IMR-90 (cell line): ENCODE measurements at regions not wholly inside any gene's neighbourhood (a gene's known extent, or its start where the extent isn't known, plus 50 kb on each side); places are given as distances from the start of the nearest gene placed in this dataset.

ENCODE experiments used
- ATAC-seq: fragments of 200-7000 bp; cut with Tn5 transposase; 2 replicates; pipeline ENCODE4 v1.9.1; 2020; ENCODE audit warnings: low read depth, mild to moderate bottlenecking, moderate library complexity
- BruUV-seq: library from RNA; stranded (reverse); fragments of 400-500 nt; replicated peaks from 2 replicates; lab custom pipeline; 2021; lab: Mats Ljungman, UMichigan
- CTCF ChIA-PET: fragments of 300-600 bp; formaldehyde crosslinking; extraction: SDS; loops from one replicate; lab custom pipeline; 2021; ENCODE audit warnings: antibody characterized with exemption; lab: Yijun Ruan, JAX
- POLR2A ChIA-PET: fragments of 300-600 bp; sonication (Branson Sonifier 250); formaldehyde crosslinking; loops from one replicate; lab custom pipeline; 2022; ENCODE audit warnings: antibody characterized with exemption; ENCODE audit not compliant: unreplicated experiment; lab: Charles Lee
- DNase-seq: peaks from one replicate; pipeline ENCODE4 v3.0.0; 2013
- H2AFZ ChIP-seq: replicated peaks from 2 replicates; pipeline ENCODE3; 2013; ENCODE audit warnings: low read length, mild to moderate bottlenecking; ENCODE audit not compliant: poor library complexity
- H2AK5ac ChIP-seq: 2 replicates; pipeline ENCODE4 v1.6.1; 2013; ENCODE audit warnings: low read depth, low read length, inconsistent platforms
- H2AK9ac ChIP-seq: replicated peaks from 2 replicates; pipeline ENCODE3; 2013; ENCODE audit warnings: mild to moderate bottlenecking, low read depth, low read length, moderate library complexity; ENCODE audit not compliant: poor library complexity
- H2BK120ac ChIP-seq: 2 replicates; pipeline ENCODE4 v1.6.1; 2013; ENCODE audit warnings: low read depth, low read length, inconsistent platforms
- H2BK15ac ChIP-seq: 3 replicates; pipeline ENCODE4 v1.6.1; 2013; ENCODE audit warnings: low read depth, low read length, inconsistent platforms
- H2BK20ac ChIP-seq: 2 replicates; pipeline ENCODE4 v1.6.1; 2013; ENCODE audit warnings: low read depth, mild to moderate bottlenecking, inconsistent platforms, low read length, moderate library complexity
- H2BK5ac ChIP-seq: 2 replicates; pipeline ENCODE4 v1.6.1; 2013; ENCODE audit warnings: mild to moderate bottlenecking, low read depth, low read length, inconsistent platforms; ENCODE audit not compliant: poor library complexity, severe bottlenecking
- H3K14ac ChIP-seq: replicated peaks from 2 replicates; pipeline ENCODE4 v1.6.1; 2013; ENCODE audit warnings: low read depth, low read length, inconsistent platforms
- H3K18ac ChIP-seq: 2 replicates; pipeline ENCODE4 v1.6.1; 2013; ENCODE audit warnings: low read depth, low read length, control low read depth
- H3K23ac ChIP-seq: 2 replicates; pipeline ENCODE4 v1.6.1; 2013; ENCODE audit warnings: low read depth, low read length, inconsistent platforms
- H3K27ac ChIP-seq: 2 replicates; pipeline ENCODE4 v1.5.1; 2013; ENCODE audit warnings: mild to moderate bottlenecking, control low read depth, low read length; ENCODE audit not compliant: insufficient read depth
- H3K27me3 ChIP-seq: 2 replicates; pipeline ENCODE4 v1.6.1; 2013; ENCODE audit warnings: low read length; ENCODE audit not compliant: control insufficient read depth, insufficient read depth
- H3K36me3 ChIP-seq: 2 replicates; pipeline ENCODE4 v1.6.1; 2013; ENCODE audit warnings: low read length, mixed read lengths; ENCODE audit not compliant: control insufficient read depth, insufficient read depth
- H3K4ac ChIP-seq: 2 replicates; pipeline ENCODE4 v1.6.1; 2013; ENCODE audit warnings: low read depth, low read length, inconsistent platforms
- H3K4me1 ChIP-seq: 2 replicates; pipeline ENCODE4 v1.6.1; 2013; ENCODE audit warnings: low read length, mixed read lengths; ENCODE audit not compliant: control insufficient read depth, insufficient read depth
- H3K4me2 ChIP-seq: 2 replicates; pipeline ENCODE4 v1.6.1; 2013; ENCODE audit warnings: low read depth, mild to moderate bottlenecking, control low read depth, low read length, moderate library complexity
- H3K4me3 ChIP-seq: 2 replicates; pipeline ENCODE4 v1.5.1; 2013; ENCODE audit warnings: low read depth, mild to moderate bottlenecking, control low read depth, low read length, moderate library complexity; ENCODE audit not compliant: insufficient read depth
- H3K56ac ChIP-seq: 2 replicates; pipeline ENCODE4 v1.6.1; 2013; ENCODE audit warnings: low read length, inconsistent platforms; ENCODE audit not compliant: insufficient read depth; ENCODE audit errors: extremely low read depth
- H3K79me1 ChIP-seq, 2 experiments: 2 replicates each; pipeline ENCODE4 v1.6.1; 2013; ENCODE audit warnings: low read length in 2 of 2, inconsistent platforms in 1 of 2, low read depth in 1 of 2
- H3K9ac ChIP-seq: 2 replicates; pipeline ENCODE4 v1.6.1; 2013; ENCODE audit warnings: low read depth, low read length, control low read depth
- H3K9me1 ChIP-seq: 2 replicates; pipeline ENCODE4 v1.6.1; 2013; ENCODE audit warnings: low read length, inconsistent platforms; ENCODE audit not compliant: insufficient read depth
- H3K9me3 ChIP-seq: 2 replicates; pipeline ENCODE4 v1.6.1; 2013; ENCODE audit warnings: low read length; ENCODE audit not compliant: control insufficient read depth, insufficient read depth
- H4K20me1 ChIP-seq: 2 replicates; pipeline ENCODE4 v1.6.1; 2013; ENCODE audit warnings: low read length, inconsistent platforms; ENCODE audit not compliant: insufficient read depth
- H4K5ac ChIP-seq: 2 replicates; pipeline ENCODE4 v1.6.1; 2013; ENCODE audit warnings: mild to moderate bottlenecking, low read depth, low read length, control low read depth
- H4K8ac ChIP-seq, 2 experiments: 2 replicates each; pipeline ENCODE4 v1.6.1; 2013; ENCODE audit warnings: low read depth in 2 of 2, low read length in 2 of 2, control low read depth in 1 of 2, inconsistent platforms in 1 of 2
- H4K91ac ChIP-seq: 2 replicates; pipeline ENCODE4 v1.6.1; 2013; ENCODE audit warnings: low read depth, low read length, inconsistent platforms; ENCODE audit not compliant: insufficient read depth
- BHLHE40 ChIP-seq: fragments of 150-350 bp; IDR thresholded peaks from 2 replicates; pipeline ENCODE4 v1.6.1; 2016; ENCODE audit warnings: mild to moderate bottlenecking, low read depth, low read length
- CEBPB ChIP-seq: IDR thresholded peaks from 2 replicates; pipeline ENCODE4 v1.6.1; 2012; ENCODE audit warnings: low read depth, low read length, improper control_type of control experiment
- CHD1 ChIP-seq: IDR thresholded peaks from 2 replicates; pipeline ENCODE4 v1.6.1; 2012; ENCODE audit warnings: low read depth, low read length, improper control_type of control experiment
- CTCF ChIP-seq: conservative IDR thresholded peaks from 2 replicates; pipeline ENCODE4 v1.5.1; 2012; ENCODE audit warnings: mild to moderate bottlenecking, low read depth, low read length, improper control_type of control experiment
- ELK1 ChIP-seq: fragments of 150-350 bp; IDR thresholded peaks from 2 replicates; pipeline ENCODE4 v1.6.1; 2016; ENCODE audit warnings: low read depth, mild to moderate bottlenecking, low read length, moderate library complexity, borderline replicate concordance
- FOS ChIP-seq: fragments of 150-350 bp; IDR thresholded peaks from 2 replicates; pipeline ENCODE4 v1.6.1; 2016; ENCODE audit warnings: low read depth, low read length
- MAFK ChIP-seq: IDR thresholded peaks from 2 replicates; pipeline ENCODE4 v1.6.1; 2012; ENCODE audit warnings: low read depth, low read length, improper control_type of control experiment
- MAZ ChIP-seq: IDR thresholded peaks from 2 replicates; pipeline ENCODE4 v1.6.1; 2012; ENCODE audit warnings: low read depth, mild to moderate bottlenecking, low read length, improper control_type of control experiment, moderate library complexity, borderline replicate concordance
- MXI1 ChIP-seq: IDR thresholded peaks from 2 replicates; pipeline ENCODE4 v1.6.1; 2012; ENCODE audit warnings: low read depth, mild to moderate bottlenecking, low read length, moderate library complexity, borderline replicate concordance
- NFE2L2 ChIP-seq: fragments of 150-350 bp; IDR thresholded peaks from 2 replicates; pipeline ENCODE4 v1.6.1; 2016; ENCODE audit warnings: low read depth, mild to moderate bottlenecking, low read length
- POLR2A ChIP-seq: IDR thresholded peaks from 2 replicates; pipeline ENCODE4 v1.6.1; 2012; ENCODE audit warnings: mild to moderate bottlenecking, low read depth, low read length
- RAD21 ChIP-seq: IDR thresholded peaks from 2 replicates; pipeline ENCODE4 v1.6.1; 2012; ENCODE audit warnings: low read length, improper control_type of control experiment
- RCOR1 ChIP-seq: IDR thresholded peaks from 2 replicates; pipeline ENCODE4 v1.6.1; 2012; ENCODE audit warnings: mild to moderate bottlenecking, low read length, improper control_type of control experiment; ENCODE audit not compliant: insufficient replicate concordance
- RFX5 ChIP-seq: IDR thresholded peaks from 2 replicates; pipeline ENCODE4 v1.8.0; 2012; ENCODE audit warnings: low read depth, mild to moderate bottlenecking, low read length, moderate library complexity
- SMC3 ChIP-seq: fragments of 150-350 bp; IDR thresholded peaks from 2 replicates; pipeline ENCODE4 v1.6.1; 2016; ENCODE audit warnings: low read depth, mild to moderate bottlenecking, antibody characterized with exemption, low read length, moderate library complexity
- WGBS, 2 experiments: methylation state at CpG; one replicate each; pipeline versions ENCODE4 v1.1.5 to v1.1.7; 2013; ENCODE audit warnings: missing lambda C conversion rate in 2 of 2; ENCODE audit not compliant: insufficient read length in 1 of 2; ENCODE audit errors: extremely low coverage in 2 of 2; 5-methylcytosine and 5-hydroxymethylcytosine counted together
- dilution Hi-C: fragments of 300-500 bp; cut with HindIII; formaldehyde crosslinking; loops from one replicate; pipeline ENCODE4 v1.14.3; 2018; ENCODE audit warnings: low sequenced_read_pairs; ENCODE audit not compliant: unreplicated experiment
- in situ Hi-C: fragments of 300-500 bp; cut with MboI; formaldehyde crosslinking; loops from 3 replicates; pipeline ENCODE4 v1.14.3; 2019; ENCODE audit warnings: low sequenced_read_pairs, inconsistent platforms, mixed read lengths
- intact Hi-C: fragments of 100-400 bp; cut with micrococcal nuclease; formaldehyde crosslinking; loops from 2 replicates; pipeline ENCODE4 v1.10.0; 2022
- TF ChIP-seq, protein P1 (sequence below): fragments of 150-350 bp; IDR thresholded peaks from 2 replicates; pipeline ENCODE4 v1.6.1; 2017; ENCODE audit warnings: mild to moderate bottlenecking, antibody characterized with exemption, low read length, low read depth

DNA sequence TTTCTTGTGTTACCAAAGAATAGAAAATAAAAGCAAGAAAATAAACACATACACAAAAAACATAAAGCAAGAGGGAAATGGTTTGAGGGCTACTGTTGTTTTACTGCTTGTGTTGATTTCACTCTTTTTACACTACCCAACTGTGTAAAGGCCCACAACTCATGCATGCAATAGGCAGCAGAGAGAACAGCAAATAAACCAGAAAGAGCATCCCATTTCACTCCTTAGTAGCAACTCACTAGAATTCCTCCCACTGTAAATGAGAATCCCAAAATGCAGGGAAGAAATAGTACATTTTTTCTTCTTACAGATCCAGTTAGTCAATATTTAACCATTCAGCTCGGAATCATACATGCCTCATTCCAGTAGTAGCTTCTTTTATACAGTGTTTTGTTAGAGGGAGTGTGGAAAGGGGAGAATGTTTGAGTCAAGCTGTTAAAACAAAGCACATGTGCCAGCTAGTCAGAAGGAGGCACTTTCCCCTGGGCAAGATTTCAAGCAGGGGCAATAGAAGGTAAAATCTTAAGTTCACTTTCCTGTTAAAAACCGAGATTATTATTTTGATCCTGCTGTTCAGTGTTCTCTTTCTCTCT is 147.2 kb upstream of the FAM98A start:
- POLR2A ChIA-PET = no interaction called here
- dilution Hi-C loops = no loop called here
- in situ Hi-C loops = no loop called here

More for the DNA sequence above, 147.2 kb upstream of the FAM98A start:
- ATAC-seq (peak; percentile 42; the same call in 1 of the 2 replicates), DNase-seq (no peak)
- H2BK5ac ChIP-seq = no peak overlapping the region
- no peak overlapping the region for H3K14ac ChIP-seq
- TF ChIP-seq RCOR1 = no peak
- TF ChIP-seq SMC3 = no peak
- TF ChIP-seq CHD1 = no peak
- no peak for TF ChIP-seq CTCF
- no peak for TF ChIP-seq MAZ
- no peak for TF ChIP-seq CEBPB
- TF ChIP-seq NFE2L2 = no peak
- TF ChIP-seq ELK1 = no peak
- no peak for TF ChIP-seq MAFK
- TF ChIP-seq MXI1 = no peak
- TF ChIP-seq RFX5 = no peak
- no peak for TF ChIP-seq RAD21
- TF ChIP-seq, protein P1, sequence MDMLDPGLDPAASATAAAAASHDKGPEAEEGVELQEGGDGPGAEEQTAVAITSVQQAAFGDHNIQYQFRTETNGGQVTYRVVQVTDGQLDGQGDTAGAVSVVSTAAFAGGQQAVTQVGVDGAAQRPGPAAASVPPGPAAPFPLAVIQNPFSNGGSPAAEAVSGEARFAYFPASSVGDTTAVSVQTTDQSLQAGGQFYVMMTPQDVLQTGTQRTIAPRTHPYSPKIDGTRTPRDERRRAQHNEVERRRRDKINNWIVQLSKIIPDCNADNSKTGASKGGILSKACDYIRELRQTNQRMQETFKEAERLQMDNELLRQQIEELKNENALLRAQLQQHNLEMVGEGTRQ = no peak
- TF ChIP-seq BHLHE40 = no peak
- TF ChIP-seq FOS = no peak
- TF ChIP-seq POLR2A = no peak
- no peak overlapping the region for H4K5ac ChIP-seq
- no peaks in the 10 kb centered on the region for H3K4me1 ChIP-seq
- intact Hi-C loops = no loop called here
- no peak overlapping the region for H3K4me3 ChIP-seq
- H3K36me3 ChIP-seq = no peaks in the 10 kb centered on the region
- 20% methylated on average over 1 of the region's 2 CpGs; no CpG with 5 or more reads in 1 of the 2 experiments for WGBS, 2 experiments
- H3K56ac ChIP-seq = no peak overlapping the region
- no peaks in the 10 kb centered on the region for H4K20me1 ChIP-seq
- no peak overlapping the region for H2BK15ac ChIP-seq
- H2BK120ac ChIP-seq = no peak overlapping the region
- no peaks in the 10 kb centered on the region for H3K27me3 ChIP-seq
- H3K9ac ChIP-seq = no peak overlapping the region
- H2AK5ac ChIP-seq = no peak overlapping the region
- no peak overlapping the region for H2AFZ ChIP-seq
- no TSS peak for BruUV-seq
- no peaks in the 10 kb centered on the region; the same call in 1 of the 2 replicates for H3K9me3 ChIP-seq
- H4K91ac ChIP-seq = no peak overlapping the region
- H3K79me1 ChIP-seq = no peaks in the 10 kb centered on the region
- no peak overlapping the region for H3K4me2 ChIP-seq
- no peaks in the 10 kb centered on the region for H3K9me1 ChIP-seq
- no peak overlapping the region for H3K23ac ChIP-seq
- no peak overlapping the region for H3K18ac ChIP-seq
- CTCF ChIA-PET = no interaction called here
- no peak overlapping the region for H2BK20ac ChIP-seq
- H3K4ac ChIP-seq = no peak overlapping the region
- H3K27ac ChIP-seq = no peak overlapping the region
- no peak overlapping the region for H2AK9ac ChIP-seq
- no peak overlapping the region for H4K8ac ChIP-seq
